WTC11 (cell line): ENCODE measurements at regions not wholly inside any gene's neighbourhood (a gene's known extent, or its start where the extent isn't known, plus 50 kb on each side); places are given as distances from the start of the nearest gene placed in this dataset.

ENCODE experiments used
- ATAC-seq: fragments of 200-7000 bp; cut with Tn5 transposase; 2 replicates; pipeline ENCODE4 v1.10.0; 2021; ENCODE audit warnings: mild to moderate bottlenecking, moderate library complexity
- CTCF ChIA-PET: fragments of 300-600 bp; sonication (Branson Sonifier 250); formaldehyde crosslinking; loops from one replicate; lab custom pipeline; 2021; ENCODE audit warnings: antibody characterized with exemption; lab: Charles Lee
- POLR2A ChIA-PET: fragments of 350-600 bp; sonication (Branson Sonifier 250); formaldehyde crosslinking; loops from one replicate; lab custom pipeline; 2021; ENCODE audit warnings: antibody characterized with exemption; lab: Charles Lee
- DNase-seq: peaks from one replicate; pipeline ENCODE4 v3.0.0; 2021; ENCODE audit warnings: low spot score
- H3K27ac Mint-ChIP-seq: 2 replicates; pipeline ENCODE4 v1.8.0; 2021; ENCODE audit warnings: mixed read lengths
- H3K27me3 Mint-ChIP-seq: 2 replicates; pipeline ENCODE4 v1.8.0; 2021; ENCODE audit warnings: low read depth, mild to moderate bottlenecking, moderate library complexity, mixed read lengths
- H3K36me3 Mint-ChIP-seq: 2 replicates; pipeline ENCODE4 v1.8.0; 2021; ENCODE audit warnings: mixed read lengths
- H3K4me1 Mint-ChIP-seq: 2 replicates; pipeline ENCODE4 v1.8.0; 2022; ENCODE audit warnings: mixed read lengths
- H3K4me3 Mint-ChIP-seq: 2 replicates; pipeline ENCODE4 v1.8.0; 2021; ENCODE audit warnings: mild to moderate bottlenecking, moderate library complexity, mixed read lengths
- H3K9me3 Mint-ChIP-seq: 2 replicates; pipeline ENCODE4 v1.8.0; 2021; ENCODE audit warnings: mixed read lengths
- AR ChIP-seq: fragments of 250-450 bp; sonication (Bioruptor Pico); IDR thresholded peaks from 2 replicates; pipeline ENCODE4 v1.9.0; 2021; ENCODE audit warnings: mild to moderate bottlenecking
- CDX4 ChIP-seq: fragments of 250-450 bp; sonication (Bioruptor Pico); IDR thresholded peaks from 2 replicates; pipeline ENCODE4 v1.9.0; 2021; ENCODE audit warnings: moderate library complexity, mild to moderate bottlenecking, inconsistent platforms, borderline replicate concordance
- CREM ChIP-seq: sonication (generic); formaldehyde crosslinking; IDR thresholded peaks from 2 replicates; pipeline ENCODE4 v1.8.1; 2022; ENCODE audit warnings: mild to moderate bottlenecking, missing genetic modification reagents, moderate library complexity
- FOXJ3 ChIP-seq: sonication (generic); formaldehyde crosslinking; IDR thresholded peaks from 2 replicates; pipeline ENCODE4 v1.9.0; 2021; ENCODE audit warnings: missing genetic modification reagents, mild to moderate bottlenecking, borderline replicate concordance
- GABPB1 ChIP-seq: sonication (generic); formaldehyde crosslinking; IDR thresholded peaks from 2 replicates; pipeline ENCODE4 v1.8.1; 2023; ENCODE audit warnings: mild to moderate bottlenecking, missing genetic modification reagents
- KAT7 ChIP-seq: sonication (generic); formaldehyde crosslinking; IDR thresholded peaks from 2 replicates; pipeline ENCODE4 v1.8.1; 2023; ENCODE audit warnings: missing genetic modification reagents, mild to moderate bottlenecking, borderline replicate concordance
- MAX ChIP-seq: sonication (generic); formaldehyde crosslinking; IDR thresholded peaks from 2 replicates; pipeline ENCODE4 v1.8.0; 2022; ENCODE audit warnings: mild to moderate bottlenecking, missing genetic modification reagents
- MYBL2 ChIP-seq: sonication (generic); formaldehyde crosslinking; IDR thresholded peaks from 2 replicates; pipeline ENCODE4 v1.8.1; 2023; ENCODE audit warnings: mild to moderate bottlenecking, moderate library complexity, missing genetic modification reagents
- TEAD1 ChIP-seq: sonication (generic); formaldehyde crosslinking; IDR thresholded peaks from 2 replicates; pipeline ENCODE4 v1.8.0; 2022; ENCODE audit warnings: mild to moderate bottlenecking, missing genetic modification reagents
- ZNF121 ChIP-seq: sonication (generic); formaldehyde crosslinking; IDR thresholded peaks from 2 replicates; pipeline ENCODE4 v1.8.0; 2023; ENCODE audit warnings: missing genetic modification reagents
- ZNF263 ChIP-seq: sonication (generic); formaldehyde crosslinking; IDR thresholded peaks from 2 replicates; pipeline ENCODE4 v1.8.1; 2022; ENCODE audit warnings: low read depth, mild to moderate bottlenecking, moderate library complexity, missing genetic modification reagents
- ZNF281 ChIP-seq: sonication (generic); formaldehyde crosslinking; IDR thresholded peaks from 2 replicates; pipeline ENCODE4 v1.8.0; 2023; ENCODE audit warnings: mild to moderate bottlenecking, missing genetic modification reagents
- ZNF317 ChIP-seq: sonication (generic); formaldehyde crosslinking; IDR thresholded peaks from 2 replicates; pipeline ENCODE4 v1.8.1; 2023; ENCODE audit warnings: low read depth, mild to moderate bottlenecking, moderate library complexity, missing genetic modification reagents, borderline replicate concordance
- ZNF396 ChIP-seq: fragments of 250-450 bp; sonication (Bioruptor Pico); IDR thresholded peaks from 2 replicates; pipeline ENCODE4 v1.8.0; 2021; ENCODE audit warnings: mild to moderate bottlenecking, moderate library complexity, borderline replicate concordance
- ZSCAN18 ChIP-seq: fragments of 250-450 bp; sonication (Bioruptor Pico); IDR thresholded peaks from 2 replicates; pipeline ENCODE4 v2.1.2; 2022; ENCODE audit warnings: mild to moderate bottlenecking, moderate library complexity
- TF ChIP-seq, protein P1 (sequence below): sonication (generic); formaldehyde crosslinking; IDR thresholded peaks from 2 replicates; pipeline ENCODE4 v1.8.1; 2023; ENCODE audit warnings: mild to moderate bottlenecking, moderate library complexity, missing genetic modification reagents
- TF ChIP-seq, protein P2 (sequence below): sonication (generic); formaldehyde crosslinking; IDR thresholded peaks from 2 replicates; pipeline ENCODE4 v1.8.1; 2023; ENCODE audit warnings: mild to moderate bottlenecking, missing genetic modification reagents, moderate library complexity
- TF ChIP-seq, protein P3 (sequence below): sonication (generic); formaldehyde crosslinking; IDR thresholded peaks from 2 replicates; pipeline ENCODE4 v1.8.1; 2023; ENCODE audit warnings: mild to moderate bottlenecking, missing genetic modification reagents
- TF ChIP-seq, protein P4 (sequence below): fragments of 250-450 bp; sonication (Bioruptor Pico); IDR thresholded peaks from 2 replicates; pipeline ENCODE4 v1.8.0; 2021; ENCODE audit warnings: mild to moderate bottlenecking

- ChIA-PET POLR2A (no interaction called here), CTCF (interaction anchor here (0.6 kb wide), 1 partner anchor 173 kb away, joined by 4 read pairs; no protein-coding TSS in a partner anchor)
- no peaks in the 10 kb centered on the region for H3K9me3 Mint-ChIP-seq
- ATAC-seq (no peak), DNase-seq (no peak)
- TF ChIP-seq KAT7 (no peak), ZNF317 (CRISPR knock-in tag) (no peak), GABPB1 (CRISPR knock-in tag) (no peak), ZNF121 (no peak), ZNF263 (CRISPR knock-in tag) (no peak), FOXJ3 (CRISPR knock-in tag) (no peak), MAX (no peak)
- TF ChIP-seq, protein P1, sequence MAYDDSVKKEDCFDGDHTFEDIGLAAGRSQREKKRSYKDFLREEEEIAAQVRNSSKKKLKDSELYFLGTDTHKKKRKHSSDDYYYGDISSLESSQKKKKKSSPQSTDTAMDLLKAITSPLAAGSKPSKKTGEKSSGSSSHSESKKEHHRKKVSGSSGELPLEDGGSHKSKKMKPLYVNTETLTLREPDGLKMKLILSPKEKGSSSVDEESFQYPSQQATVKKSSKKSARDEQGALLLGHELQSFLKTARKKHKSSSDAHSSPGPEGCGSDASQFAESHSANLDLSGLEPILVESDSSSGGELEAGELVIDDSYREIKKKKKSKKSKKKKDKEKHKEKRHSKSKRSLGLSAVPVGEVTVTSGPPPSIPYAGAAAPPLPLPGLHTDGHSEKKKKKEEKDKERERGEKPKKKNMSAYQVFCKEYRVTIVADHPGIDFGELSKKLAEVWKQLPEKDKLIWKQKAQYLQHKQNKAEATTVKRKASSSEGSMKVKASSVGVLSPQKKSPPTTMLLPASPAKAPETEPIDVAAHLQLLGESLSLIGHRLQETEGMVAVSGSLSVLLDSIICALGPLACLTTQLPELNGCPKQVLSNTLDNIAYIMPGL (CRISPR knock-in tag) = no peak
- TF ChIP-seq, protein P2, sequence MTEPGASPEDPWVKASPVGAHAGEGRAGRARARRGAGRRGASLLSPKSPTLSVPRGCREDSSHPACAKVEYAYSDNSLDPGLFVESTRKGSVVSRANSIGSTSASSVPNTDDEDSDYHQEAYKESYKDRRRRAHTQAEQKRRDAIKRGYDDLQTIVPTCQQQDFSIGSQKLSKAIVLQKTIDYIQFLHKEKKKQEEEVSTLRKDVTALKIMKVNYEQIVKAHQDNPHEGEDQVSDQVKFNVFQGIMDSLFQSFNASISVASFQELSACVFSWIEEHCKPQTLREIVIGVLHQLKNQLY (CRISPR knock-in tag) = no peak
- no peaks in the 10 kb centered on the region for H3K36me3 Mint-ChIP-seq
- no peaks in the 10 kb centered on the region; the same call in 1 of the 2 replicates for H3K27me3 Mint-ChIP-seq
- peaks cover 1% of the 10 kb centered on the region for H3K4me1 Mint-ChIP-seq
- H3K4me3 Mint-ChIP-seq = no peak overlapping the region
- H3K27ac Mint-ChIP-seq = no peak overlapping the region
Measured at GRCh38 chr3:159907828-159908227, 80.8 kb upstream of the IL12A start.

DNA sequence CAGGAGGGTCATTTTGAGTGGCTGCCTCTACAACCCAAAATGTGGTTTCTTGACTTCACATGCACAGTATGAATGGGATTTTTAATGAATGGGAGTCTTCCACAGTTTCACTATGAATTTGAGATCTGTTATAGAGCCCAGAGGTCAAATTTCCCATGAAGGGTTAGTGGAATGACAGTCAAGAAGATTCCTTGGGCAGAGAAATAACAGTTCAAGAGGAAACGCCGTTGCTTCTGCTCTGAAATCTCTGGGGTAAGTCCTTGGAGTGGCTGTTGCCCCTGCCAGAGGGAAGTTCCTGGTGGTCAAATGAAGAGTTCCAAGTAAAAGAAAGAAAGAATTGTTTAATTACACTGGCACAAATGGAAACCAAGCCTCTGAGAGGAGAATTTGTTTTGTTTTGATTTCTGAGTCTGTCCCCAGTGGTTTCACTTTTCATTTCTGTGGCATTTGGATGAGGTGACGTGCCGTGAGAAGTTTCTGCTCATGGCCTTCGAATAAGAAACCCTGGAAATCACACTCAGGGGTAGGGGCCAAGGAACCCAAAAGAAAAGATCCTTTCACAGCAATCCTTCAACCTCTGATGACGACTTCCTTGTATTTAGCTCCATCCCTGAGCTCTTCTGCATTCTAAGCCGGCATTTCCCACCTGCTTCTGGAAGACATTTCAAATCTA, 77.5 kb upstream of the IL12A start:
- POLR2A ChIA-PET = no interaction called here
- no peaks in the 10 kb centered on the region; the same call in 1 of the 2 replicates for H3K27me3 Mint-ChIP-seq
- H3K36me3 Mint-ChIP-seq = no peaks in the 10 kb centered on the region
- H3K27ac Mint-ChIP-seq = no peak overlapping the region
- CTCF ChIA-PET = no interaction called here
- H3K9me3 Mint-ChIP-seq = no peaks in the 10 kb centered on the region
- no peaks in the 10 kb centered on the region for H3K4me1 Mint-ChIP-seq
- DNase-seq = no peak
- no peak overlapping the region for H3K4me3 Mint-ChIP-seq
- no peak for ATAC-seq
- TF ChIP-seq AR (CRISPR knock-in tag) (no peak), ZNF317 (CRISPR knock-in tag) (no peak), ZNF281 (CRISPR knock-in tag) (no peak), ZSCAN18 (CRISPR knock-in tag) (no peak), ZNF396 (CRISPR knock-in tag) (no peak), TEAD1 (CRISPR knock-in tag) (no peak), MYBL2 (CRISPR knock-in tag) (no peak), CDX4 (CRISPR knock-in tag) (no peak), CREM (CRISPR knock-in tag) (no peak)
- TF ChIP-seq, protein P3, sequence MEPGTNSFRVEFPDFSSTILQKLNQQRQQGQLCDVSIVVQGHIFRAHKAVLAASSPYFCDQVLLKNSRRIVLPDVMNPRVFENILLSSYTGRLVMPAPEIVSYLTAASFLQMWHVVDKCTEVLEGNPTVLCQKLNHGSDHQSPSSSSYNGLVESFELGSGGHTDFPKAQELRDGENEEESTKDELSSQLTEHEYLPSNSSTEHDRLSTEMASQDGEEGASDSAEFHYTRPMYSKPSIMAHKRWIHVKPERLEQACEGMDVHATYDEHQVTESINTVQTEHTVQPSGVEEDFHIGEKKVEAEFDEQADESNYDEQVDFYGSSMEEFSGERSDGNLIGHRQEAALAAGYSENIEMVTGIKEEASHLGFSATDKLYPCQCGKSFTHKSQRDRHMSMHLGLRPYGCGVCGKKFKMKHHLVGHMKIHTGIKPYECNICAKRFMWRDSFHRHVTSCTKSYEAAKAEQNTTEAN = no peak
- TF ChIP-seq, protein P4, sequence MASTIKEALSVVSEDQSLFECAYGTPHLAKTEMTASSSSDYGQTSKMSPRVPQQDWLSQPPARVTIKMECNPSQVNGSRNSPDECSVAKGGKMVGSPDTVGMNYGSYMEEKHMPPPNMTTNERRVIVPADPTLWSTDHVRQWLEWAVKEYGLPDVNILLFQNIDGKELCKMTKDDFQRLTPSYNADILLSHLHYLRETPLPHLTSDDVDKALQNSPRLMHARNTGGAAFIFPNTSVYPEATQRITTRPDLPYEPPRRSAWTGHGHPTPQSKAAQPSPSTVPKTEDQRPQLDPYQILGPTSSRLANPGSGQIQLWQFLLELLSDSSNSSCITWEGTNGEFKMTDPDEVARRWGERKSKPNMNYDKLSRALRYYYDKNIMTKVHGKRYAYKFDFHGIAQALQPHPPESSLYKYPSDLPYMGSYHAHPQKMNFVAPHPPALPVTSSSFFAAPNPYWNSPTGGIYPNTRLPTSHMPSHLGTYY (CRISPR knock-in tag) = no peak
